Ovary (tissue), 3 donors: ENCODE measurements at regions not wholly inside any gene's neighbourhood (a gene's known extent, or its start where the extent isn't known, plus 50 kb on each side); places are given as distances from the start of the nearest gene placed in this dataset.

Experiments used
- CTCF ChIP-seq, 3 donors: fragments of 450-650 bp in 2 of 3; fragments of 200-600 bp in 1 of 3; IDR thresholded peaks; one replicate each; pipeline versions ENCODE4 v1.5.1 to v1.8.0; 2016 to 2022; ENCODE audit warnings: antibody characterized with exemption in 3 of 3, mild to moderate bottlenecking in 1 of 3
- EP300 ChIP-seq: sonication (generic); formaldehyde crosslinking; IDR thresholded peaks from one replicate; pipeline ENCODE4 v1.6.1; 2017; ENCODE audit warnings: antibody characterized with exemption
- POLR2A ChIP-seq: fragments of 450-650 bp; IDR thresholded peaks from one replicate; pipeline ENCODE4 v1.6.1; 2017; ENCODE audit warnings: antibody characterized with exemption, mild to moderate bottlenecking, moderate library complexity
- donor health status: DM: no; HTN: no; CAD: no.

GRCh38 chr3:132231633-132232032 lies 85.6 kb upstream of the ACP3 start:
- TF ChIP-seq CTCF (IDR thresholded peaks at IDR 0.05) = no peak
- no peak for TF ChIP-seq POLR2A
- TF ChIP-seq EP300 = no peak
